H1 (cell line): ENCODE measurements at regions not wholly inside any gene's neighbourhood (a gene's known extent, or its start where the extent isn't known, plus 50 kb on each side); places are given as distances from the start of the nearest gene placed in this dataset.

ENCODE experiments used
- CTCF ChIA-PET: fragments of 300-600 bp; sonication (Branson Sonifier 250); formaldehyde crosslinking; loops from one replicate; lab custom pipeline; 2021; ENCODE audit not compliant: partially characterized antibody; lab: Charles Lee
- POLR2A ChIA-PET: fragments of 300-600 bp; sonication (Branson Sonifier 250); formaldehyde crosslinking; loops from one replicate; lab custom pipeline; 2021; ENCODE audit warnings: inconsistent platforms; ENCODE audit not compliant: partially characterized antibody; lab: Charles Lee
- DNase-seq, 2 experiments: peaks; one replicate each; pipeline versions ENCODE4 v3.0.0 to v3.0.0-alpha.2; 2010 to 2022; ENCODE audit warnings: low spot score in 2 of 2, low read depth in 1 of 2, mixed read lengths in 1 of 2
- FAIRE-seq: peaks from 2 replicates; lab custom pipeline; 2011; peaks lifted over from hg19 to GRCh38; lab: Jason Lieb, UNC
- H2AFZ ChIP-seq: 2 replicates; pipeline ENCODE4 v1.8.1; 2012; ENCODE audit warnings: low read length, inconsistent platforms
- H2AK5ac ChIP-seq: 2 replicates; pipeline ENCODE4 v1.6.1; 2013; ENCODE audit warnings: low read depth, low read length
- H2BK120ac ChIP-seq: replicated peaks from 2 replicates; pipeline ENCODE3; 2013; ENCODE audit warnings: low read depth, low read length, inconsistent platforms
- H2BK12ac ChIP-seq: 2 replicates; pipeline ENCODE4 v1.6.1; 2013; ENCODE audit warnings: low read depth, low read length
- H2BK15ac ChIP-seq: 2 replicates; pipeline ENCODE4 v1.6.1; 2013; ENCODE audit warnings: low read length
- H2BK20ac ChIP-seq: 2 replicates; pipeline ENCODE4 v1.6.1; 2013; ENCODE audit warnings: low read length
- H2BK5ac ChIP-seq: 2 replicates; pipeline ENCODE4 v1.6.1; 2013; ENCODE audit warnings: low read depth, low read length
- H3K14ac ChIP-seq: 2 replicates; pipeline ENCODE4 v1.6.1; 2013; ENCODE audit warnings: inconsistent platforms; ENCODE audit not compliant: insufficient read length
- H3K18ac ChIP-seq: 2 replicates; pipeline ENCODE4 v1.6.1; 2013; ENCODE audit warnings: low read length; ENCODE audit errors: extremely low read depth
- H3K23ac ChIP-seq: 2 replicates; pipeline ENCODE4 v1.6.1; 2013; ENCODE audit warnings: inconsistent platforms; ENCODE audit not compliant: insufficient read length
- H3K23me2 ChIP-seq: 2 replicates; pipeline ENCODE4 v1.6.1; 2013; ENCODE audit warnings: low read depth, low read length
- H3K27ac ChIP-seq: 2 replicates; pipeline ENCODE4 v1.6.1; 2011; ENCODE audit warnings: low read depth, low read length, inconsistent platforms
- H3K27me3 ChIP-seq, 4 experiments: replicated peaks in 1 of 4; 1 replicate in 1 of 4; 2 replicates in 3 of 4; pipeline versions ENCODE4 v1.6.1 to v1.8.1; 2011 to 2013; ENCODE audit warnings: low read length in 3 of 4, mild to moderate bottlenecking in 3 of 4, inconsistent platforms in 2 of 4, mixed read lengths in 2 of 4, moderate library complexity in 1 of 4; ENCODE audit not compliant: control insufficient read depth in 3 of 4, insufficient read depth in 3 of 4; ENCODE audit errors: extremely low read depth in 1 of 4
- H3K36me3 ChIP-seq, 4 experiments: 2 replicates each; pipeline versions ENCODE4 v1.6.1 to v1.8.1; 2011 to 2013; ENCODE audit warnings: mild to moderate bottlenecking in 4 of 4, low read length in 3 of 4, moderate library complexity in 2 of 4, control low read depth in 1 of 4, inconsistent platforms in 1 of 4; ENCODE audit not compliant: insufficient read depth in 4 of 4, control insufficient read depth in 2 of 4
- H3K4ac ChIP-seq: replicated peaks from 2 replicates; pipeline ENCODE3; 2013; ENCODE audit warnings: low read length, low read depth, mixed read lengths, inconsistent platforms; ENCODE audit not compliant: insufficient read length
- H3K4me1 ChIP-seq, 4 experiments: replicated peaks in 1 of 4; 1 replicate in 1 of 4; 2 replicates in 3 of 4; pipeline versions ENCODE4 v1.6.1 to v1.8.1; 2011 to 2013; ENCODE audit warnings: low read length in 3 of 4, inconsistent platforms in 2 of 4, mixed read lengths in 1 of 4; ENCODE audit not compliant: insufficient read depth in 4 of 4, control insufficient read depth in 3 of 4
- H3K4me2 ChIP-seq, 2 experiments: 2 replicates each; pipeline versions ENCODE4 v1.6.1 to v1.8.1; 2011 to 2013; ENCODE audit warnings: low read depth in 2 of 2, low read length in 2 of 2, control low read depth in 1 of 2, inconsistent platforms in 1 of 2, mild to moderate bottlenecking in 1 of 2; ENCODE audit not compliant: insufficient read depth in 1 of 2
- H3K4me3 ChIP-seq, 4 experiments: fragments of 200-600, 300-600 bp in 1 of 4; sonication (generic), shearing (Covaris generic), sonication (Bioruptor Twin) in 1 of 4; 2 replicates each; pipeline versions ENCODE4 v1.5.1 to v1.8.1; 2011 to 2016; ENCODE audit warnings: low read length in 4 of 4, low read depth in 3 of 4, control low read depth in 2 of 4, inconsistent platforms in 2 of 4, mild to moderate bottlenecking in 2 of 4, mixed read lengths in 1 of 4, moderate library complexity in 1 of 4; ENCODE audit not compliant: insufficient read depth in 2 of 4; ENCODE audit errors: extremely low read depth in 1 of 4
- H3K56ac ChIP-seq: replicated peaks from 2 replicates; pipeline ENCODE3; 2013; ENCODE audit warnings: low read depth, mild to moderate bottlenecking, mixed read lengths, low read length, inconsistent platforms; ENCODE audit not compliant: insufficient read length
- H3K79me1 ChIP-seq: 2 replicates; pipeline ENCODE4 v1.6.1; 2013; ENCODE audit warnings: low read depth, low read length, control low read depth
- H3K79me2 ChIP-seq, 2 experiments: 2 replicates each; pipeline versions ENCODE4 v1.6.1 to v1.8.1; 2012 to 2013; ENCODE audit warnings: low read length in 2 of 2, mild to moderate bottlenecking in 2 of 2, inconsistent platforms in 1 of 2; ENCODE audit not compliant: insufficient read depth in 2 of 2, control insufficient read depth in 1 of 2
- H3K9ac ChIP-seq, 4 experiments: replicated peaks in 1 of 4; 1 replicate in 1 of 4; 2 replicates in 3 of 4; pipeline versions ENCODE4 v1.6.1 to v1.8.1; 2011 to 2013; ENCODE audit warnings: low read depth in 3 of 4, low read length in 3 of 4, control low read depth in 2 of 4, mild to moderate bottlenecking in 2 of 4, moderate library complexity in 2 of 4, inconsistent platforms in 1 of 4; ENCODE audit errors: extremely low read depth in 1 of 4
- H3K9me3 ChIP-seq, 2 experiments: 2 replicates each; pipeline versions ENCODE4 v1.6.1 to v1.8.1; 2012 to 2013; ENCODE audit warnings: mild to moderate bottlenecking in 2 of 2, moderate library complexity in 2 of 2, control low read depth in 1 of 2, inconsistent platforms in 1 of 2, low read depth in 1 of 2, low read length in 1 of 2, mixed read lengths in 1 of 2; ENCODE audit not compliant: insufficient read depth in 2 of 2
- H4K20me1 ChIP-seq, 2 experiments: replicated peaks in 1 of 2; 2 replicates each; pipeline versions ENCODE3 to v1.8.1; 2011 to 2013; ENCODE audit warnings: inconsistent platforms in 2 of 2, low read length in 2 of 2, mild to moderate bottlenecking in 1 of 2; ENCODE audit not compliant: insufficient read depth in 2 of 2, control insufficient read depth in 1 of 2
- H4K5ac ChIP-seq: 2 replicates; pipeline ENCODE4 v1.6.1; 2013; ENCODE audit warnings: low read length, low read depth, mixed read lengths, inconsistent platforms; ENCODE audit not compliant: insufficient read length
- H4K8ac ChIP-seq: 2 replicates; pipeline ENCODE4 v1.8.0; 2013; ENCODE audit warnings: mild to moderate bottlenecking, moderate library complexity, low read length, inconsistent platforms; ENCODE audit not compliant: insufficient read depth; ENCODE audit errors: extremely low read depth
- H4K91ac ChIP-seq: replicated peaks from 2 replicates; pipeline ENCODE3; 2013; ENCODE audit warnings: low read length, mixed read lengths, inconsistent platforms; ENCODE audit not compliant: insufficient read length
- CEBPB ChIP-seq: IDR thresholded peaks from 2 replicates; pipeline ENCODE4 v1.6.1; 2012; ENCODE audit warnings: low read depth, low read length
- SRF ChIP-seq: IDR thresholded peaks from 2 replicates; pipeline ENCODE4 v1.6.1; 2011; ENCODE audit warnings: mild to moderate bottlenecking, low read depth, low read length, moderate library complexity
- WGBS, 2 experiments: shearing (Covaris generic) in 1 of 2; methylation state at CpG; one replicate each; pipeline versions ENCODE4 v1.1.6 to v1.1.7; 2013 to 2015; ENCODE audit warnings: low lambda C conversion rate in 2 of 2, mixed read lengths in 2 of 2, inconsistent platforms in 1 of 2, low coverage in 1 of 2, missing lambda C conversion rate in 1 of 2; ENCODE audit not compliant: insufficient replicate concordance in 2 of 2, insufficient coverage in 1 of 2, insufficient read length in 1 of 2; ENCODE audit errors: extremely low coverage in 1 of 2, missing lambda C conversion rate in 1 of 2; 5-methylcytosine and 5-hydroxymethylcytosine counted together
- TF ChIP-seq, protein P1 (sequence below): IDR thresholded peaks from 2 replicates; pipeline ENCODE4 v1.6.1; 2012; ENCODE audit warnings: inconsistent platforms

DNA sequence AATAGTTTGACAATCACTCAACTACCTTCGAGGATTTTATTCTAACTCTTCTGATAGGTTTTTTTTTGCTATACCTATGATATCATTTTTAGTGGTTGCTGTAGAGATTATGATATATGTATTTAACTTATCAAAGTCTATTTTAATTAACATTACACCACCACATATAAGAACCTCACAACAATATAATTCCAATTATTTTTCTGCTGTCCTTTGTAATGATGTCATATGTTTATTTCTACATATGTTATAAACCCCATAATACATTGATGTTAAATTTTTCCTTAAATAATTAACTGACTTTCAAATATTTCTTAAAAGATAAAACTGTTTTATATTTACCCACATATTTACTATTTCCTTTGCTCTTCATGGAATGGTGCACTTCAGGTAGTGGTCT is 103.4 kb upstream of the KITLG start:
- Histone ChIP-seq H3K4ac (no peak overlapping the region), H3K9me3 (0 out of 4 replicates have a peak, but pooled peaks cover 0 to 5% of the 10 kb centered on the region in 2 experiments), H3K4me3 (no peak overlapping the region), H3K79me1 (no peaks in the 10 kb centered on the region), H2BK120ac (no peak overlapping the region), H4K91ac (no peak overlapping the region), H3K56ac (no peak overlapping the region), H4K5ac (no peak overlapping the region), H3K9ac (no peak overlapping the region), H3K23me2 (no peaks in the 10 kb centered on the region), H4K8ac (no peak overlapping the region), H3K27ac (no peak overlapping the region), H3K18ac (no peak overlapping the region), H3K23ac (no peak overlapping the region), H3K14ac (no peak overlapping the region), H4K20me1 (no peaks in the 10 kb centered on the region), H2AFZ (no peak overlapping the region), H2BK15ac (no peak overlapping the region), H3K27me3 (no peaks in the 10 kb centered on the region), H2BK12ac (no peak overlapping the region), H2BK5ac (no peak overlapping the region), H3K79me2 (no peaks in the 10 kb centered on the region), H2BK20ac (no peak overlapping the region), H2AK5ac (no peak overlapping the region), H3K4me1 (no peaks in the 10 kb centered on the region), H3K4me2 (no peak overlapping the region), H3K36me3 (no peaks in the 10 kb centered on the region)
- POLR2A ChIA-PET = interaction anchor here (0.7 kb wide), 1 partner anchor 66 kb away, joined by 3 read pairs; no protein-coding TSS in a partner anchor
- no peak for FAIRE-seq
- DNase-seq = no peak
- 94% methylated on average over 1 of the region's 1 CpG; no CpG with 5 or more reads in 1 of the 2 experiments for WGBS, 2 experiments
- TF ChIP-seq, protein P1, sequence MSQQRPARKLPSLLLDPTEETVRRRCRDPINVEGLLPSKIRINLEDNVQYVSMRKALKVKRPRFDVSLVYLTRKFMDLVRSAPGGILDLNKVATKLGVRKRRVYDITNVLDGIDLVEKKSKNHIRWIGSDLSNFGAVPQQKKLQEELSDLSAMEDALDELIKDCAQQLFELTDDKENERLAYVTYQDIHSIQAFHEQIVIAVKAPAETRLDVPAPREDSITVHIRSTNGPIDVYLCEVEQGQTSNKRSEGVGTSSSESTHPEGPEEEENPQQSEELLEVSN = no peak
- no peak for TF ChIP-seq CEBPB
- TF ChIP-seq SRF = no peak
- CTCF ChIA-PET = interaction anchor here (0.7 kb wide), 1 partner anchor 46 kb away, joined by 3 read pairs; no protein-coding TSS in a partner anchor
